ENCODE measurements at regions not wholly inside any gene's neighbourhood (a gene's known extent, or its start where the extent isn't known, plus 50 kb on each side); places are given as distances from the start of the nearest gene placed in this dataset.

- TF ChIP-seq CTCF (IDR thresholded peaks at IDR 0.05), result no peak
- no peak for TF ChIP-seq ZFX (IDR thresholded peaks at IDR 0.05; ENCODE audit: borderline replicate concordance)
Measured at GRCh38 chr2:221120643-221121042, 451.5 kb downstream of the EPHA4 start.

All from 22Rv1 (cell line).